DMS53 treated with DMSO at 0.1 percent for 48 hours (cell line): ENCODE measurements at regions not wholly inside any gene's neighbourhood (a gene's known extent, or its start where the extent isn't known, plus 50 kb on each side); places are given as distances from the start of the nearest gene placed in this dataset.

ENCODE experiments used
- DNase-seq: peaks from one replicate; lab custom pipeline; 2025; ENCODE audit not compliant: unreplicated experiment; lab: John Stamatoyannopoulos, UW

GRCh38 chr12:65596514-65597091 lies 227.7 kb upstream of the HMGA2 start:
- no peak for DNase-seq

GRCh38 chr12:65597527-65597926 lies 226.8 kb upstream of the HMGA2 start:
- DNase-seq: no peak

GRCh38 chr12:65598688-65599087 lies 225.6 kb upstream of the HMGA2 start:
- DNase-seq: no peak

- no peak for DNase-seq
Measured at GRCh38 chr12:65602253-65602609, 222.1 kb upstream of the HMGA2 start.

GRCh38 chr12:65602610-65603295 lies 221.5 kb upstream of the HMGA2 start:
- DNase-seq: peak; percentile 83

GRCh38 chr12:65603438-65604351 lies 220.6 kb upstream of the HMGA2 start:
- DNase-seq: peak; percentile 83

GRCh38 chr12:65605019-65605418 lies 219.3 kb upstream of the HMGA2 start:
- no peak for DNase-seq

GRCh38 chr12:65606008-65606766 lies 218.1 kb upstream of the HMGA2 start:
- no peak for DNase-seq

- DNase-seq: peak; percentile 74
Measured at GRCh38 chr12:65607401-65607841, 216.9 kb upstream of the HMGA2 start.

- DNase-seq: no peak
Measured at GRCh38 chr12:65608319-65608916, 215.9 kb upstream of the HMGA2 start.

- no peak for DNase-seq
Measured at GRCh38 chr12:65609359-65609771, 214.9 kb upstream of the HMGA2 start.

- DNase-seq: no peak
Measured at GRCh38 chr12:65611396-65611795, 212.9 kb upstream of the HMGA2 start.

GRCh38 chr12:65612440-65612839 lies 211.8 kb upstream of the HMGA2 start:
- no peak for DNase-seq

GRCh38 chr12:65613692-65614091 lies 210.6 kb upstream of the HMGA2 start:
- DNase-seq: no peak

- no peak for DNase-seq
Measured at GRCh38 chr12:65614259-65614889, 209.9 kb upstream of the HMGA2 start.

GRCh38 chr12:65615118-65615517 lies 209.2 kb upstream of the HMGA2 start:
- no peak for DNase-seq

GRCh38 chr12:65616022-65616421 lies 208.3 kb upstream of the HMGA2 start:
- DNase-seq: no peak

GRCh38 chr12:65618588-65618987 lies 205.7 kb upstream of the HMGA2 start:
- no peak for DNase-seq

GRCh38 chr12:65619018-65619417 lies 205.3 kb upstream of the HMGA2 start:
- no peak for DNase-seq

- DNase-seq: no peak
Measured at GRCh38 chr12:65620046-65620445, 204.2 kb upstream of the HMGA2 start.
